Nephron progenitor cell (in vitro differentiated cells): ENCODE measurements at regions not wholly inside any gene's neighbourhood (a gene's known extent, or its start where the extent isn't known, plus 50 kb on each side); places are given as distances from the start of the nearest gene placed in this dataset.

ENCODE experiments used
- DNase-seq: peaks from one replicate; pipeline ENCODE4 v3.0.0; 2021
- H3K27ac Mint-ChIP-seq: 2 replicates; pipeline ENCODE4 v1.8.0; 2021; ENCODE audit warnings: mild to moderate bottlenecking, moderate library complexity, mixed read lengths
- H3K27me3 Mint-ChIP-seq: 2 replicates; pipeline ENCODE4 v1.8.0; 2021; ENCODE audit warnings: mild to moderate bottlenecking, low read depth, mixed read lengths; ENCODE audit not compliant: poor library complexity
- H3K36me3 Mint-ChIP-seq: 2 replicates; pipeline ENCODE4 v1.8.0; 2021; ENCODE audit warnings: low read depth, mixed read lengths
- H3K4me1 Mint-ChIP-seq: 2 replicates; pipeline ENCODE4 v1.8.0; 2021; ENCODE audit warnings: mixed read lengths
- H3K4me3 Mint-ChIP-seq: 2 replicates; pipeline ENCODE4 v1.8.0; 2021; ENCODE audit warnings: mild to moderate bottlenecking, moderate library complexity, mixed read lengths
- H3K9me3 Mint-ChIP-seq: 2 replicates; pipeline ENCODE4 v1.8.0; 2021; ENCODE audit warnings: mild to moderate bottlenecking, moderate library complexity, mixed read lengths
- CTCF ChIP-seq: fragments of 200-600 bp; sonication (generic); IDR thresholded peaks from 2 replicates; pipeline ENCODE4 v1.5.0; 2021; ENCODE audit warnings: antibody characterized with exemption

DNA sequence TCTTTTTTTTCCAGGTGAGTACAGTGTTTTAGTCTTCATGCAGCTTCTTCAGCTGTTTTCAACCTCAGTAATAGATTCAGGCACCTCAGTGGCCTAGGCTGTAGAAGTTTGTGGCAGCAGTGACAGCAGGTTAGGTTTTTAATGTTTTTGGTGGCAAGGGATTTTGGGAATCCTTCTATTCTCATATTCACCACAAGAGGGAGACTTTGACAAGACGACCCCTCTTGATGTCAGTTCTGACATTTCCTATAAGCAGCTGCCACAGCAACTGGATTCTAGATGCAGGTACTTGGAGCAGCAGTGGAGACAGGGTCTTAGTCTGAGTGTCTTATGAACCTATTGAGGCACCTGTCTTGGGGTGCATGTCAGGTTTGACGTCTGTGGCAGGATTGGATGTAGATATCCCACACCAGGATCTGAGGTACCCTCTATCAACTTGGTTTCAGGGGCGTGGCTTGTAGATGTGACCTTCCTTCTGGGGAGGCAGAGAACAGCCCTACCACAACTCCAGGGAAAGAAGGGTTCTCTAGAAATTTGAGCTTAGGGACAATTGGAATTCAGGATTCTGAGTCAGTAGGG is 1104.2 kb upstream of the TMPRSS15 start:
- H3K4me1 Mint-ChIP-seq, result no peaks in the 10 kb centered on the region
- no peak for DNase-seq
- no peak overlapping the region for H3K4me3 Mint-ChIP-seq
- H3K27me3 Mint-ChIP-seq, result no peaks in the 10 kb centered on the region
- TF ChIP-seq CTCF, result peak; percentile 42
- no peak overlapping the region for H3K27ac Mint-ChIP-seq
- no peaks in the 10 kb centered on the region for H3K36me3 Mint-ChIP-seq
- peaks cover 18% of the 10 kb centered on the region for H3K9me3 Mint-ChIP-seq

DNA sequence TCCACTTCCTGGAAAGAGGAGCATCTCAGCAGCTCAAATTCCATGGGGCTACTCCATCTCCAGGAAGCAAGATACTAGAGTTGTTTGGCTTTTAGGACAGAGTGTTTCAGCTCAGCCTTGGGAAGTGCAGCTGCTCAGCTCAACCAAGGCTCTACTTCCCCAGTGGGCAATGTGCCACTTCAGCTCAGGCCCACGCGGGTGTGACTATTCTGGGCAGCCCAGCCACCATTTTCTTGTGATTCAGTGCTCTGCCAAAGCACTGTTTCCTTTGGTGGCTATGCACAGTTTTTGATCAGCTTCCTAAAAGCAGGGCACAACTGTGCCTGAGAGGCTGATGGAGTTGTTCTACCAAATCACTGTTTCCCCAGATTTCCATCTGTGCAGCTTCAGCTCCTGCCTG is 1104.9 kb upstream of the TMPRSS15 start:
- H3K4me1 Mint-ChIP-seq, result no peaks in the 10 kb centered on the region
- no peak overlapping the region for H3K4me3 Mint-ChIP-seq
- H3K9me3 Mint-ChIP-seq, result peaks cover 18% of the 10 kb centered on the region
- H3K27me3 Mint-ChIP-seq, result no peaks in the 10 kb centered on the region
- H3K27ac Mint-ChIP-seq, result no peak overlapping the region
- DNase-seq, result no peak
- TF ChIP-seq CTCF, result no peak
- H3K36me3 Mint-ChIP-seq, result no peaks in the 10 kb centered on the region

GRCh38 chr21:19508844-19509243 is 1105.3 kb upstream of the TMPRSS15 start:
- DNase-seq, result no peak
- no peak for TF ChIP-seq CTCF
- Mint-ChIP-seq H3K9me3 (peaks cover 20% of the 10 kb centered on the region), H3K27ac (peak overlapping the region; percentile 51), H3K36me3 (no peaks in the 10 kb centered on the region), H3K4me1 (no peaks in the 10 kb centered on the region), H3K27me3 (peaks cover 2% of the 10 kb centered on the region), H3K4me3 (no peak overlapping the region)

GRCh38 chr21:19510057-19510456 is 1106.5 kb upstream of the TMPRSS15 start:
- H3K27me3 Mint-ChIP-seq, result peaks cover 7% of the 10 kb centered on the region
- no peak overlapping the region for H3K4me3 Mint-ChIP-seq
- no peak for DNase-seq
- no peaks in the 10 kb centered on the region for H3K36me3 Mint-ChIP-seq
- peaks cover 20% of the 10 kb centered on the region for H3K9me3 Mint-ChIP-seq
- TF ChIP-seq CTCF, result no peak
- no peak overlapping the region for H3K27ac Mint-ChIP-seq
- no peaks in the 10 kb centered on the region for H3K4me1 Mint-ChIP-seq

- peak; percentile 9 for TF ChIP-seq CTCF
- H3K4me1 Mint-ChIP-seq, result no peaks in the 10 kb centered on the region
- peaks cover 24% of the 10 kb centered on the region for H3K9me3 Mint-ChIP-seq
- H3K27ac Mint-ChIP-seq, result no peak overlapping the region
- H3K4me3 Mint-ChIP-seq, result no peak overlapping the region
- H3K36me3 Mint-ChIP-seq, result no peaks in the 10 kb centered on the region
- H3K27me3 Mint-ChIP-seq, result peaks cover 7% of the 10 kb centered on the region
- DNase-seq, result no peak
These were observed 1107.1 kb upstream of the TMPRSS15 start for GRCh38 chr21:19510653-19511052.

- no peak overlapping the region for H3K4me3 Mint-ChIP-seq
- H3K36me3 Mint-ChIP-seq, result no peaks in the 10 kb centered on the region
- no peaks in the 10 kb centered on the region for H3K27me3 Mint-ChIP-seq
- H3K27ac Mint-ChIP-seq, result no peak overlapping the region
- no peaks in the 10 kb centered on the region for H3K4me1 Mint-ChIP-seq
- no peak for DNase-seq
- TF ChIP-seq CTCF, result no peak
- no peaks in the 10 kb centered on the region for H3K9me3 Mint-ChIP-seq
These were observed 1118.8 kb upstream of the TMPRSS15 start for GRCh38 chr21:19522381-19522780.
